ENCODE measurements at regions not wholly inside any gene's neighbourhood (a gene's known extent, or its start where the extent isn't known, plus 50 kb on each side); places are given as distances from the start of the nearest gene placed in this dataset.

DNA sequence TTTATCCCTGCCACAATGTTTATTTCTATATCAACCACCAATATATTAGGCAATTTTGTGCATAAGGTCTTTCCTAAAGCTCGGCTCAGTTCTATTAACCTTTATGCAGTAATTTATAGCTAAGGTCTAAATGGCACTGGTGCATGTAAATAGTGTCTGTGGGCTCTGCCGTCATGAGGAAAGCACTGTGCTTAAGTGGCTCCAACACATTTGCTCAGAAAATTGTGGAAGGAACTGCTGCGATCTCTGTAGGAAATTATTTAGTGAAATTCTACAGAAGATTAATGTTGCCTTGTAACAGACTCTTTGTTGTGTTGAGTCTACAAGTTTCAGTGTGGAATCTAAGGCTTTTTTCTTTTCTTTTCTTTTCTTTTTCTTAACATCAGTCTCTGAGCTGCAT lies 54.0 kb upstream of the EGLN3 start:
- H2AFZ ChIP-seq (ENCODE audit: low read depth, low read length, poor library complexity, severe bottlenecking) = no peak overlapping the region
- no peak overlapping the region for H3K4me2 ChIP-seq (ENCODE audit: low read length)
- no peaks in the 10 kb centered on the region for H3K36me3 ChIP-seq (ENCODE audit: control insufficient read depth in 1 of 2, insufficient read depth in 2 of 2, low read length in 2 of 2)
- H3K27ac ChIP-seq (ENCODE audit: low read depth, low read length) = no peak overlapping the region
- RAD21 ChIA-PET (ENCODE audit: low non-redundant PET in 1 of 2, low total read pairs in 2 of 2, uncharacterized antibody in 2 of 2, unreplicated experiment in 2 of 2) = no interaction called here
- no peaks in the 10 kb centered on the region for H3K9me2 ChIP-seq (ENCODE audit: insufficient read depth)
- CTCF ChIA-PET = no interaction called here
- H3K27me3 ChIP-seq (ENCODE audit: insufficient read depth, low read length) = no peaks in the 10 kb centered on the region
- H3K9ac ChIP-seq (ENCODE audit: low read length) = no peak overlapping the region
- H3K79me2 ChIP-seq (ENCODE audit: insufficient read depth, low read length) = no peaks in the 10 kb centered on the region
- H3K4me1 ChIP-seq (ENCODE audit: control insufficient read depth in 1 of 2, insufficient read depth in 2 of 2, low read length in 2 of 2) = no peaks in the 10 kb centered on the region
- TF ChIP-seq SIN3A (IDR thresholded peaks at IDR 0.05; ENCODE audit: low read depth) = no peak
- TF ChIP-seq, protein P1, sequence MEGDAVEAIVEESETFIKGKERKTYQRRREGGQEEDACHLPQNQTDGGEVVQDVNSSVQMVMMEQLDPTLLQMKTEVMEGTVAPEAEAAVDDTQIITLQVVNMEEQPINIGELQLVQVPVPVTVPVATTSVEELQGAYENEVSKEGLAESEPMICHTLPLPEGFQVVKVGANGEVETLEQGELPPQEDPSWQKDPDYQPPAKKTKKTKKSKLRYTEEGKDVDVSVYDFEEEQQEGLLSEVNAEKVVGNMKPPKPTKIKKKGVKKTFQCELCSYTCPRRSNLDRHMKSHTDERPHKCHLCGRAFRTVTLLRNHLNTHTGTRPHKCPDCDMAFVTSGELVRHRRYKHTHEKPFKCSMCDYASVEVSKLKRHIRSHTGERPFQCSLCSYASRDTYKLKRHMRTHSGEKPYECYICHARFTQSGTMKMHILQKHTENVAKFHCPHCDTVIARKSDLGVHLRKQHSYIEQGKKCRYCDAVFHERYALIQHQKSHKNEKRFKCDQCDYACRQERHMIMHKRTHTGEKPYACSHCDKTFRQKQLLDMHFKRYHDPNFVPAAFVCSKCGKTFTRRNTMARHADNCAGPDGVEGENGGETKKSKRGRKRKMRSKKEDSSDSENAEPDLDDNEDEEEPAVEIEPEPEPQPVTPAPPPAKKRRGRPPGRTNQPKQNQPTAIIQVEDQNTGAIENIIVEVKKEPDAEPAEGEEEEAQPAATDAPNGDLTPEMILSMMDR (IDR thresholded peaks at IDR 0.05 in 2 of 3, conservative IDR thresholded peaks at IDR 0.05 in 1 of 3; ENCODE audit: borderline replicate concordance in 1 of 3, insufficient read depth in 1 of 3, low read depth in 2 of 3, low read length in 2 of 3) = no peak
- no peak for TF ChIP-seq FOSL1 (IDR thresholded peaks at IDR 0.05; ENCODE audit: low read depth)
- TF ChIP-seq CBX3 (IDR thresholded peaks at IDR 0.05; ENCODE audit: low read depth) = no peak
- TF ChIP-seq JUND (IDR thresholded peaks at IDR 0.05) = no peak
- TF ChIP-seq ZFX (IDR thresholded peaks at IDR 0.05) = no peak
- TF ChIP-seq, protein P2, sequence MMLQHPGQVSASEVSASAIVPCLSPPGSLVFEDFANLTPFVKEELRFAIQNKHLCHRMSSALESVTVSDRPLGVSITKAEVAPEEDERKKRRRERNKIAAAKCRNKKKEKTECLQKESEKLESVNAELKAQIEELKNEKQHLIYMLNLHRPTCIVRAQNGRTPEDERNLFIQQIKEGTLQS (IDR thresholded peaks at IDR 0.05) = no peak
- no peak for TF ChIP-seq ZNF274 (IDR thresholded peaks at IDR 0.05; ENCODE audit: low read depth, low read length)
- TF ChIP-seq ELF1 (IDR thresholded peaks at IDR 0.05; ENCODE audit: borderline replicate concordance, low read depth) = no peak
- TF ChIP-seq CEBPB (IDR thresholded peaks at IDR 0.05; ENCODE audit: low read depth) = no peak
- intact Hi-C loops (cut with micrococcal nuclease) = no loop called here
- BruUV-seq (replicated peaks) = no TSS peak
- POLR2A ChIA-PET = no interaction called here
- no peaks in the 10 kb centered on the region for H3K9me3 ChIP-seq (ENCODE audit: control insufficient read depth in 1 of 2, insufficient read depth in 1 of 2, low read depth in 1 of 2, low read length in 2 of 2)
- DNase-seq (ENCODE audit: low read depth, low spot score) = no peak
- ATAC-seq = no peak
- no peaks in the 10 kb centered on the region for H4K20me1 ChIP-seq (ENCODE audit: insufficient read depth)
- no peak overlapping the region for H3K4me3 ChIP-seq (replicated peaks in 1 of 2; ENCODE audit: low read depth in 1 of 2, low read length in 2 of 2)

DNA sequence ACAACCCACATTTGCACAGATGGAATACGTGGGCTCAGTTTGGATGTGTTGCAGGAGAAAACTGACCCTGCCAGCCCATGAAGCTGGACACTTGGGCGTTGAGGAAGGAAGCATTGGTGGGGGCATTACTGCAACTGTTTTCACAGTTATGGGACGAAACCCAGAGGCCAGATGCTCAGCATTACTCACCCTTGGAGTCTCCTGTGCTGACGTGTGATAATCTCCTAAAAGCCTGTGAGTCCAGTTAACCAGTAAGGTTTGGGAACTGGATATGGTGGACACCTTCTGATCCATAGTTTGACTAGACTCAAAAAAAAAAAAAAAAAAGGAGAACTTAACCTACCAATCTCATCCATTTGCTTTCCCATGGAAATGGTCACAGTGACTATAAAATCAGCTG lies 52.8 kb upstream of the EGLN3 start:
- ATAC-seq = no peak
- DNase-seq (ENCODE audit: low read depth, low spot score) = no peak
- H3K27ac ChIP-seq (ENCODE audit: low read depth, low read length) = no peak overlapping the region
- H3K9me3 ChIP-seq (ENCODE audit: control insufficient read depth in 1 of 2, insufficient read depth in 1 of 2, low read depth in 1 of 2, low read length in 2 of 2) = no peaks in the 10 kb centered on the region
- intact Hi-C loops (cut with micrococcal nuclease) = no loop called here
- H3K9me2 ChIP-seq (ENCODE audit: insufficient read depth) = no peaks in the 10 kb centered on the region
- ChIA-PET POLR2A (no interaction called here), CTCF (no interaction called here), RAD21 (ENCODE audit: low non-redundant PET in 1 of 2, low total read pairs in 2 of 2, uncharacterized antibody in 2 of 2, unreplicated experiment in 2 of 2) (no interaction called here)
- H3K4me1 ChIP-seq (ENCODE audit: control insufficient read depth in 1 of 2, insufficient read depth in 2 of 2, low read length in 2 of 2) = no peaks in the 10 kb centered on the region
- H4K20me1 ChIP-seq (ENCODE audit: insufficient read depth) = no peaks in the 10 kb centered on the region
- no peak overlapping the region for H2AFZ ChIP-seq (ENCODE audit: low read depth, low read length, poor library complexity, severe bottlenecking)
- no peak overlapping the region for H3K4me3 ChIP-seq (replicated peaks in 1 of 2; ENCODE audit: low read depth in 1 of 2, low read length in 2 of 2)
- BruUV-seq (replicated peaks) = no TSS peak
- H3K9ac ChIP-seq (ENCODE audit: low read length) = no peak overlapping the region
- H3K79me2 ChIP-seq (ENCODE audit: insufficient read depth, low read length) = no peaks in the 10 kb centered on the region
- TF ChIP-seq, protein P3, sequence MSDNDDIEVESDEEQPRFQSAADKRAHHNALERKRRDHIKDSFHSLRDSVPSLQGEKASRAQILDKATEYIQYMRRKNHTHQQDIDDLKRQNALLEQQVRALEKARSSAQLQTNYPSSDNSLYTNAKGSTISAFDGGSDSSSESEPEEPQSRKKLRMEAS (IDR thresholded peaks at IDR 0.05) = no peak
- TF ChIP-seq, protein P1 (IDR thresholded peaks at IDR 0.05 in 2 of 3, conservative IDR thresholded peaks at IDR 0.05 in 1 of 3; ENCODE audit: borderline replicate concordance in 1 of 3, insufficient read depth in 1 of 3, low read depth in 2 of 3, low read length in 2 of 3) = no peak
- H3K36me3 ChIP-seq (ENCODE audit: control insufficient read depth in 1 of 2, insufficient read depth in 2 of 2, low read length in 2 of 2) = no peaks in the 10 kb centered on the region
- no peak overlapping the region for H3K4me2 ChIP-seq (ENCODE audit: low read length)
- H3K27me3 ChIP-seq (ENCODE audit: insufficient read depth, low read length) = no peaks in the 10 kb centered on the region

Measured in HCT116 (cell line).